GM12891 (cell line): ENCODE measurements at regions not wholly inside any gene's neighbourhood (a gene's known extent, or its start where the extent isn't known, plus 50 kb on each side); places are given as distances from the start of the nearest gene placed in this dataset.
"Not testable (repeated sequence)": the region's sequence is repeated elsewhere in the genome, so short reads cannot be mapped to it uniquely, and the experiment has no call there.

ENCODE experiments used
- PAX5 ChIP-seq: IDR thresholded peaks from 2 replicates; pipeline ENCODE4 v1.6.1; 2011; ENCODE audit warnings: low read length, moderate library complexity, mild to moderate bottlenecking; ENCODE audit not compliant: insufficient read depth, severe bottlenecking
- POLR2A ChIP-seq: IDR thresholded peaks from 2 replicates; pipeline ENCODE4 v1.6.1; 2011; ENCODE audit warnings: low read depth, low read length, control low read depth
- POLR2AphosphoS5 ChIP-seq: IDR thresholded peaks from 2 replicates; pipeline ENCODE4 v1.6.1; 2011; ENCODE audit warnings: low read depth, low read length, control low read depth

DNA sequence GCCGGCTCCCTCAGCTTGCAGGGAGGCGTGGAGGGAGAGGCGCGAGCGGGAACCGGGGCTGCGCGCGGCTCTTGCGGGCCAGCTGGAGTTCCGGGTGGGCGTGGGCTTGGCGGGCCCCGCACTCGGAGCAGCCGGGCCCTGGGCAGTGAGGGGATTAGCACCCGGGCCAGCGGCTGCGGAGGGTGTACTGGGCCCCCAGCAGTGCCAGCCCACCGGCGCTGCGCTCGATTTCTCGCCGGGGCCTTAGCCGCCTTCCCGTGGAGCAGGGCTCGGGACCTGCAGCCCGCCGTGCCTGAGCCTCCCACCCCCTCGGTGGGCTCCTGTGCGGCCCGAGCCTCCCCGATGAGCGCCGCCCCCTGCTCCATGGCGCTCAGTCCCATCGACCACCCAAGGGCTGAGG, 588.9 kb upstream of the SLC35B3 start:
- not testable (repeated sequence) for TF ChIP-seq POLR2AphosphoS5, POLR2A, PAX5
